ENCODE measurements at regions not wholly inside any gene's neighbourhood (a gene's known extent, or its start where the extent isn't known, plus 50 kb on each side); places are given as distances from the start of the nearest gene placed in this dataset.

GRCh38 chr12:124667506-124668326 lies 100.3 kb upstream of the NCOR2 start:
- TF ChIP-seq CTCF (IDR thresholded peaks at IDR 0.05; ENCODE audit: low read depth, low read length) (no peak), POLR2A (IDR thresholded peaks at IDR 0.05; ENCODE audit: extremely low read depth, insufficient read length) (no peak), MAX (IDR thresholded peaks at IDR 0.05; ENCODE audit: low read depth, low read length) (no peak), MYC (IDR thresholded peaks at IDR 0.05; ENCODE audit: low read depth, low read length) (no peak)

Measured in NB4 (cell line).